ENCODE measurements at regions not wholly inside any gene's neighbourhood (a gene's known extent, or its start where the extent isn't known, plus 50 kb on each side); places are given as distances from the start of the nearest gene placed in this dataset.

- TF ChIP-seq POLR2A (IDR thresholded peaks at IDR 0.05) (no peak), CTCF (IDR thresholded peaks at IDR 0.05) (no peak)
Measured at GRCh38 chr7:106476751-106477150, 184.2 kb downstream of the CCDC71L start.
